Caco-2 (cell line): ENCODE measurements at regions not wholly inside any gene's neighbourhood (a gene's known extent, or its start where the extent isn't known, plus 50 kb on each side); places are given as distances from the start of the nearest gene placed in this dataset.

Experiments
- BruUV-seq: library from RNA; stranded (reverse); fragments of 400-500 nt; replicated peaks from 2 replicates; lab custom pipeline; 2021; lab: Mats Ljungman, UMichigan
- CTCF ChIA-PET: fragments of 300-600 bp; sonication (Branson Sonifier 250); formaldehyde crosslinking; loops from one replicate; lab custom pipeline; 2022; ENCODE audit warnings: antibody characterized with exemption; lab: Charles Lee
- POLR2A ChIA-PET: fragments of 300-600 bp; sonication (Branson Sonifier 250); formaldehyde crosslinking; loops from one replicate; lab custom pipeline; 2022; ENCODE audit warnings: antibody characterized with exemption; lab: Charles Lee
- DNase-seq, 2 experiments: peaks; one replicate each; pipeline versions ENCODE4 v3.0.0 to v3.0.0-alpha.2; 2020 to 2022
- H3K27me3 ChIP-seq: replicated peaks from 2 replicates; pipeline ENCODE4 v1.6.0; 2011; ENCODE audit warnings: low read length; ENCODE audit not compliant: control insufficient read depth, insufficient read depth
- H3K36me3 ChIP-seq: 2 replicates; pipeline ENCODE4 v1.5.1; 2011; ENCODE audit warnings: low read length; ENCODE audit not compliant: control insufficient read depth, insufficient read depth
- H3K4me1 ChIP-seq: fragments of 250-450 bp; sonication (Bioruptor Pico); 2 replicates; pipeline ENCODE4 v1.5.1; 2020; ENCODE audit warnings: mild to moderate bottlenecking
- H3K4me3 ChIP-seq: 2 replicates; pipeline ENCODE4 v1.5.1; 2011; ENCODE audit warnings: low read depth, mild to moderate bottlenecking, control low read depth, low read length
- H3K9me3 ChIP-seq: fragments of 250-450 bp; sonication (Bioruptor Pico); 2 replicates; pipeline ENCODE4 v1.5.1; 2020; ENCODE audit warnings: mild to moderate bottlenecking, moderate library complexity
- H3K27ac Mint-ChIP-seq: one replicate; pipeline ENCODE4 v1.8.0; 2022; ENCODE audit warnings: mixed read lengths; ENCODE audit not compliant: unreplicated experiment
- H3K27me3 Mint-ChIP-seq: one replicate; pipeline ENCODE4 v1.8.0; 2022; ENCODE audit warnings: mixed read lengths; ENCODE audit not compliant: insufficient read depth, unreplicated experiment
- H3K36me3 Mint-ChIP-seq: one replicate; pipeline ENCODE4 v1.8.0; 2022; ENCODE audit warnings: mild to moderate bottlenecking, mixed read lengths; ENCODE audit not compliant: insufficient read depth, unreplicated experiment
- H3K4me1 Mint-ChIP-seq: one replicate; pipeline ENCODE4 v1.8.0; 2022; ENCODE audit warnings: low read depth, mixed read lengths; ENCODE audit not compliant: unreplicated experiment
- H3K4me3 Mint-ChIP-seq: one replicate; pipeline ENCODE4 v1.8.0; 2022; ENCODE audit warnings: mild to moderate bottlenecking, moderate library complexity, mixed read lengths; ENCODE audit not compliant: unreplicated experiment
- H3K9me3 Mint-ChIP-seq: one replicate; pipeline ENCODE4 v1.8.0; 2022; ENCODE audit warnings: mixed read lengths; ENCODE audit not compliant: unreplicated experiment
- intact Hi-C: fragments of 100-400 bp; cut with micrococcal nuclease; formaldehyde crosslinking; loops from one replicate; pipeline ENCODE4 v1.10.0; 2022; ENCODE audit not compliant: unreplicated experiment
- TF ChIP-seq, protein P1 (sequence below), 2 experiments: fragments of 200-600 bp in 1 of 2; IDR thresholded peaks; 1 replicate in 1 of 2; 2 replicates in 1 of 2; pipeline versions ENCODE4 v1.5.1 to v1.8.0; 2011 to 2022; ENCODE audit warnings: antibody characterized with exemption in 1 of 2, control low read depth in 1 of 2, inconsistent platforms in 1 of 2, low read depth in 1 of 2, low read length in 1 of 2, mild to moderate bottlenecking in 1 of 2, moderate library complexity in 1 of 2; ENCODE audit not compliant: insufficient read depth in 1 of 2, severe bottlenecking in 1 of 2, unreplicated experiment in 1 of 2

DNA sequence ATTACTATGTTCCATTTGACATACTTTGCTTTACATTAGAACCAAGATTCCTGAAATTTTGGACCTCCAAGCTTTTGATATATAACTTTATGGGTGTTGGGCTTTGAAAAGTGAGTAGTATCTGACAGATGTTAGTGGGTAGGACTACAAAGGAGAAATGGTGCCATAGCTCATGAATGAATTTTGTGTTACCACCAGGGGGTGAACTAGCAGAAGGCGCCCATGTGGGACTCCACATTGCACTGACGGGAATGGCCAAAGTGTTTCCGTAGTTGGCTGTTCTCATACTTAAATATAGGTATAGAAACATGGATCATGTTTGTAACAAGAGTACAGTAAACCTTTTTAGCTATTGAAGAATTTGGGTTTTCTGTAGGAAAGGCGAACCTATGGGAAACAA, 337.5 kb downstream of the FLRT2 start:
- ChIA-PET CTCF (no interaction called here), POLR2A (no interaction called here)
- no TSS peak for BruUV-seq
- no peaks in the 10 kb centered on the region for H3K4me1 ChIP-seq
- peaks cover 10% of the 10 kb centered on the region for H3K27me3 Mint-ChIP-seq
- H3K36me3 ChIP-seq, result no peaks in the 10 kb centered on the region
- H3K27ac Mint-ChIP-seq, result no peak overlapping the region
- intact Hi-C loops, result loop anchor here (5.0 kb wide), 1 partner anchor 190 kb away; no protein-coding TSS in a partner anchor
- H3K4me3 ChIP-seq, result no peak overlapping the region
- no peak overlapping the region for H3K4me3 Mint-ChIP-seq
- TF ChIP-seq, protein P1, sequence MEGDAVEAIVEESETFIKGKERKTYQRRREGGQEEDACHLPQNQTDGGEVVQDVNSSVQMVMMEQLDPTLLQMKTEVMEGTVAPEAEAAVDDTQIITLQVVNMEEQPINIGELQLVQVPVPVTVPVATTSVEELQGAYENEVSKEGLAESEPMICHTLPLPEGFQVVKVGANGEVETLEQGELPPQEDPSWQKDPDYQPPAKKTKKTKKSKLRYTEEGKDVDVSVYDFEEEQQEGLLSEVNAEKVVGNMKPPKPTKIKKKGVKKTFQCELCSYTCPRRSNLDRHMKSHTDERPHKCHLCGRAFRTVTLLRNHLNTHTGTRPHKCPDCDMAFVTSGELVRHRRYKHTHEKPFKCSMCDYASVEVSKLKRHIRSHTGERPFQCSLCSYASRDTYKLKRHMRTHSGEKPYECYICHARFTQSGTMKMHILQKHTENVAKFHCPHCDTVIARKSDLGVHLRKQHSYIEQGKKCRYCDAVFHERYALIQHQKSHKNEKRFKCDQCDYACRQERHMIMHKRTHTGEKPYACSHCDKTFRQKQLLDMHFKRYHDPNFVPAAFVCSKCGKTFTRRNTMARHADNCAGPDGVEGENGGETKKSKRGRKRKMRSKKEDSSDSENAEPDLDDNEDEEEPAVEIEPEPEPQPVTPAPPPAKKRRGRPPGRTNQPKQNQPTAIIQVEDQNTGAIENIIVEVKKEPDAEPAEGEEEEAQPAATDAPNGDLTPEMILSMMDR (IDR thresholded peaks at IDR 0.05; ENCODE audit: insufficient read depth in 1 of 2, low read depth in 1 of 2, low read length in 1 of 2, severe bottlenecking in 1 of 2, unreplicated experiment in 1 of 2), result peak; percentile 21 to 48
- DNase-seq, result peak; percentile 35 to 42
- no peaks in the 10 kb centered on the region for H3K4me1 Mint-ChIP-seq
- no peaks in the 10 kb centered on the region for H3K9me3 ChIP-seq
- no peaks in the 10 kb centered on the region for H3K27me3 ChIP-seq
- no peaks in the 10 kb centered on the region for H3K36me3 Mint-ChIP-seq
- H3K9me3 Mint-ChIP-seq, result no peaks in the 10 kb centered on the region

DNA sequence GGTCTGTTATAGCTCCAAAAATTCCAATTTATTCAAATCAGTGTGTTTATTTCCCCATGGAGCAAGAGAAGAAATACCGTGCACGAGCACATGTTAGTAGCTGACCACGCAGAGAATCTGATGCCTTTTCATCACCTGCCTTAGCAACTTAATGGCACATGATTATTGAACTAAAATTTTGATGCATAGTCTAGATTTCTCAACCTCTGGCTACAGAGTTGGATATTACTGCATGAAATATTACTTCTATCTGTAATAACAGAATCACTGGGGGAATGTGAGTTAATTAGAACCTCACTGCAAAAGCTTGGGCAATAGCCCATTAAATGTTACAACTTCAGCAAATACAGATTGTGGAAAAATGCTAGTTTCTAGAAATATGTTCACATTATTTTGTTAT, 335.8 kb downstream of the FLRT2 start:
- H3K27ac Mint-ChIP-seq, result no peak overlapping the region
- ChIA-PET POLR2A (no interaction called here), CTCF (no interaction called here)
- H3K27me3 Mint-ChIP-seq, result peaks cover 10% of the 10 kb centered on the region
- Histone ChIP-seq H3K27me3 (no peaks in the 10 kb centered on the region), H3K4me1 (no peaks in the 10 kb centered on the region), H3K36me3 (no peaks in the 10 kb centered on the region), H3K9me3 (no peaks in the 10 kb centered on the region), H3K4me3 (no peak overlapping the region)
- no peak for DNase-seq
- TF ChIP-seq, protein P1 (IDR thresholded peaks at IDR 0.05; ENCODE audit: insufficient read depth in 1 of 2, low read depth in 1 of 2, low read length in 1 of 2, severe bottlenecking in 1 of 2, unreplicated experiment in 1 of 2), result no peak
- no peak overlapping the region for H3K4me3 Mint-ChIP-seq
- no TSS peak for BruUV-seq
- H3K4me1 Mint-ChIP-seq, result no peaks in the 10 kb centered on the region
- H3K9me3 Mint-ChIP-seq, result no peaks in the 10 kb centered on the region
- intact Hi-C loops, result loop anchor here (5.0 kb wide), 1 partner anchor 192 kb away; no protein-coding TSS in a partner anchor
- no peaks in the 10 kb centered on the region for H3K36me3 Mint-ChIP-seq

DNA sequence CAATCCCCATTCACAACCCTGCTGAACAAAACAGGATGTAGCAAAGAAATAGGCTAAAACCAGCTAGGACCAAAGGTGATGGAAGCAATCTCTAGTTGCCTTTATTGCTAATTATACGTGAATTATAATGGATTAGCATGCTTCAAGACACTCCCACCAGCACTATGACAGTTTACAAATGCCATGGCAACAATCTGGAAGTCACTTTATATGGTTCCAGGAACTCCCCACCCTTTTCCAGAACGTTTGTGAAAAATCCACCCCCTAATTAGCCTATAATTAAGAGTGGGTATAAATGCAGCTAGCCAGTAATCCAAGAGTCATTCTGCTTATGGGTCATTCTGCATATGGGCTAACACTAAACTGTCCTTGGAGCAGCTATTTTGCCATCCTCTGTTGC, 328.7 kb downstream of the FLRT2 start:
- Mint-ChIP-seq H3K4me1 (no peaks in the 10 kb centered on the region), H3K27ac (no peak overlapping the region), H3K27me3 (peaks cover 8% of the 10 kb centered on the region), H3K9me3 (no peaks in the 10 kb centered on the region), H3K4me3 (no peak overlapping the region), H3K36me3 (no peaks in the 10 kb centered on the region)
- Histone ChIP-seq H3K27me3 (no peaks in the 10 kb centered on the region), H3K36me3 (no peaks in the 10 kb centered on the region), H3K9me3 (no peaks in the 10 kb centered on the region), H3K4me1 (no peaks in the 10 kb centered on the region), H3K4me3 (no peak overlapping the region)
- POLR2A ChIA-PET, result no interaction called here
- CTCF ChIA-PET, result no interaction called here
- no TSS peak for BruUV-seq
- DNase-seq, result no peak
- TF ChIP-seq, protein P1 (IDR thresholded peaks at IDR 0.05; ENCODE audit: insufficient read depth in 1 of 2, low read depth in 1 of 2, low read length in 1 of 2, severe bottlenecking in 1 of 2, unreplicated experiment in 1 of 2), result no peak
- intact Hi-C loops, result no loop called here
